Aorta (tissue), 5 donors: ENCODE measurements at regions not wholly inside any gene's neighbourhood (a gene's known extent, or its start where the extent isn't known, plus 50 kb on each side); places are given as distances from the start of the nearest gene placed in this dataset.

Experiments used
- ATAC-seq: fragments of 200-7000 bp; cut with Tn5 transposase; one replicate; pipeline ENCODE4 v1.9.1; 2022; ENCODE audit warnings: moderate library complexity; ENCODE audit not compliant: low FRiP score
- DNase-seq, 2 donors: peaks; one replicate each; pipeline ENCODE4 v3.0.0-alpha.2; 2020
- H3K27ac ChIP-seq, 2 donors: one replicate each; pipeline ENCODE4 v1.5.1; 2013; ENCODE audit warnings: low read length in 2 of 2, mild to moderate bottlenecking in 2 of 2, moderate library complexity in 2 of 2, control low read depth in 1 of 2, inconsistent platforms in 1 of 2, low read depth in 1 of 2
- H3K27me3 ChIP-seq, 2 donors: one replicate each; pipeline ENCODE4 v1.6.1; 2013; ENCODE audit warnings: control low read depth in 1 of 2, low read length in 1 of 2, mild to moderate bottlenecking in 1 of 2, moderate library complexity in 1 of 2; ENCODE audit not compliant: insufficient read depth in 2 of 2, control insufficient read depth in 1 of 2
- H3K36me3 ChIP-seq, 2 donors: one replicate each; pipeline ENCODE4 v1.6.1; 2013; ENCODE audit warnings: control low read depth in 1 of 2, low read length in 1 of 2, mild to moderate bottlenecking in 1 of 2; ENCODE audit not compliant: insufficient read depth in 2 of 2, control insufficient read depth in 1 of 2
- H3K4me1 ChIP-seq, 2 donors: one replicate each; pipeline ENCODE4 v1.6.1; 2013; ENCODE audit warnings: low read length in 2 of 2, control low read depth in 1 of 2, mild to moderate bottlenecking in 1 of 2, moderate library complexity in 1 of 2; ENCODE audit not compliant: insufficient read depth in 2 of 2, control insufficient read depth in 1 of 2
- H3K4me3 ChIP-seq, 2 donors: one replicate each; pipeline ENCODE4 v1.5.1; 2013; ENCODE audit warnings: low read length in 2 of 2, control low read depth in 1 of 2, mild to moderate bottlenecking in 1 of 2
- H3K9me3 ChIP-seq: one replicate; pipeline ENCODE4 v1.6.1; 2013; ENCODE audit warnings: mild to moderate bottlenecking, low read length; ENCODE audit not compliant: control insufficient read depth
- WGBS, 2 donors: extraction: QIAGEN DNeasy Blood & Tissue Kit; methylation state at CpG; one replicate each; pipeline ENCODE4 v1.1.7; 2013; 5-methylcytosine and 5-hydroxymethylcytosine counted together
- intact Hi-C, 2 donors: fragments of 100-400 bp; cut with DNase I; formaldehyde crosslinking; loops; one replicate each; pipeline versions ENCODE4 v1.14.2 to v1.15.0; 2022
- donor health status: healthy with polysubstance abuse.
- donor health status: Bipolar disorder and iron deficiency.
- donor health status: DM: no; HTN: no; CAD: no.
- donor health status: DM: no; HTN: no; CAD: no.
- donor health status: DM: yes; HTN: yes; CAD: no.

GRCh38 chr11:119878990-119879389, 150.0 kb upstream of the NECTIN1 start:
- H3K4me1 ChIP-seq, result no peaks in the 10 kb centered on the region
- no peak overlapping the region for H3K4me3 ChIP-seq
- WGBS, 2 donors, result 83 to 90% methylated on average over 6 of the region's 6 CpGs
- intact Hi-C loops, result no loop called here
- H3K36me3 ChIP-seq, result no peaks in the 10 kb centered on the region
- no peaks in the 10 kb centered on the region for H3K27me3 ChIP-seq
- H3K9me3 ChIP-seq, result no peaks in the 10 kb centered on the region
- no peak overlapping the region for H3K27ac ChIP-seq
- ATAC-seq (no peak), DNase-seq (no peak)

- WGBS, 2 donors, result 93 to 95% methylated on average over 12 of the region's 12 CpGs
- intact Hi-C loops, result no loop called here
- H3K4me3 ChIP-seq, result no peak overlapping the region
- H3K9me3 ChIP-seq, result no peaks in the 10 kb centered on the region
- H3K36me3 ChIP-seq, result no peaks in the 10 kb centered on the region
- H3K27me3 ChIP-seq, result no peaks in the 10 kb centered on the region
- H3K27ac ChIP-seq, result no peak overlapping the region
- ATAC-seq, result no peak
- no peaks in the 10 kb centered on the region for H3K4me1 ChIP-seq
- no peak for DNase-seq
These were observed 147.8 kb upstream of the NECTIN1 start for GRCh38 chr11:119876841-119877240.

- no peaks in the 10 kb centered on the region for H3K9me3 ChIP-seq
- no peak overlapping the region for H3K27ac ChIP-seq
- no peaks in the 10 kb centered on the region for H3K4me1 ChIP-seq
- DNase-seq (no peak), ATAC-seq (no peak)
- no peak overlapping the region for H3K4me3 ChIP-seq
- 29 to 38% methylated on average over 7 of the region's 7 CpGs for WGBS, 2 donors
- no peaks in the 10 kb centered on the region for H3K27me3 ChIP-seq
- no peaks in the 10 kb centered on the region for H3K36me3 ChIP-seq
- intact Hi-C loops, result no loop called here
These were observed 147.0 kb upstream of the NECTIN1 start for GRCh38 chr11:119875841-119876600.

GRCh38 chr11:119874660-119875238, 145.7 kb upstream of the NECTIN1 start:
- ATAC-seq (no peak), DNase-seq (no peak)
- H3K4me1 ChIP-seq, result no peaks in the 10 kb centered on the region
- no peaks in the 10 kb centered on the region for H3K36me3 ChIP-seq
- no peak overlapping the region for H3K27ac ChIP-seq
- no peaks in the 10 kb centered on the region for H3K27me3 ChIP-seq
- H3K9me3 ChIP-seq, result no peaks in the 10 kb centered on the region
- intact Hi-C loops, result no loop called here
- 81 to 85% methylated on average over 15 of the region's 15 CpGs for WGBS, 2 donors
- no peak overlapping the region for H3K4me3 ChIP-seq

- DNase-seq (no peak), ATAC-seq (no peak)
- Histone ChIP-seq H3K27me3 (no peaks in the 10 kb centered on the region), H3K36me3 (no peaks in the 10 kb centered on the region), H3K27ac (no peak overlapping the region), H3K4me3 (no peak overlapping the region), H3K4me1 (no peaks in the 10 kb centered on the region), H3K9me3 (no peaks in the 10 kb centered on the region)
- intact Hi-C loops, result no loop called here
- 92% methylated on average over 17 of the region's 17 CpGs for WGBS, 2 donors
These were observed 144.9 kb upstream of the NECTIN1 start for GRCh38 chr11:119873761-119874421.

GRCh38 chr11:119872611-119873310, 143.8 kb upstream of the NECTIN1 start:
- DNase-seq (no peak), ATAC-seq (no peak)
- H3K27me3 ChIP-seq, result no peaks in the 10 kb centered on the region
- whole genome bisulfite sequencing, 2 donors, result 34 to 50% methylated on average over 11 of the region's 11 CpGs
- H3K9me3 ChIP-seq, result no peaks in the 10 kb centered on the region
- intact Hi-C loops, result no loop called here
- no peak overlapping the region for H3K4me3 ChIP-seq
- H3K27ac ChIP-seq, result no peak overlapping the region
- H3K36me3 ChIP-seq, result no peaks in the 10 kb centered on the region
- H3K4me1 ChIP-seq, result no peaks in the 10 kb centered on the region

GRCh38 chr11:119865661-119866156, 136.7 kb upstream of the NECTIN1 start:
- Histone ChIP-seq H3K36me3 (no peaks in the 10 kb centered on the region), H3K27me3 (no peaks in the 10 kb centered on the region), H3K4me3 (no peak overlapping the region), H3K4me1 (no peaks in the 10 kb centered on the region), H3K27ac (no peak overlapping the region), H3K9me3 (no peaks in the 10 kb centered on the region)
- intact Hi-C loops, result no loop called here
- WGBS, 2 donors, result 81 to 82% methylated on average over 2 of the region's 2 CpGs
- DNase-seq (peak in 1 of 2 donors; percentile 49), ATAC-seq (no peak)

GRCh38 chr11:119864836-119865235, 135.8 kb upstream of the NECTIN1 start:
- DNase-seq (peak in 1 of 2 donors; percentile 47), ATAC-seq (no peak)
- 57 to 72% methylated on average over 7 of the region's 7 CpGs for WGBS, 2 donors
- Histone ChIP-seq H3K9me3 (no peaks in the 10 kb centered on the region), H3K4me3 (no peak overlapping the region), H3K27ac (no peak overlapping the region), H3K36me3 (no peaks in the 10 kb centered on the region), H3K27me3 (no peaks in the 10 kb centered on the region), H3K4me1 (no peaks in the 10 kb centered on the region)
- intact Hi-C loops, result no loop called here
